ENCODE measurements at regions not wholly inside any gene's neighbourhood (a gene's known extent, or its start where the extent isn't known, plus 50 kb on each side); places are given as distances from the start of the nearest gene placed in this dataset.

DNA sequence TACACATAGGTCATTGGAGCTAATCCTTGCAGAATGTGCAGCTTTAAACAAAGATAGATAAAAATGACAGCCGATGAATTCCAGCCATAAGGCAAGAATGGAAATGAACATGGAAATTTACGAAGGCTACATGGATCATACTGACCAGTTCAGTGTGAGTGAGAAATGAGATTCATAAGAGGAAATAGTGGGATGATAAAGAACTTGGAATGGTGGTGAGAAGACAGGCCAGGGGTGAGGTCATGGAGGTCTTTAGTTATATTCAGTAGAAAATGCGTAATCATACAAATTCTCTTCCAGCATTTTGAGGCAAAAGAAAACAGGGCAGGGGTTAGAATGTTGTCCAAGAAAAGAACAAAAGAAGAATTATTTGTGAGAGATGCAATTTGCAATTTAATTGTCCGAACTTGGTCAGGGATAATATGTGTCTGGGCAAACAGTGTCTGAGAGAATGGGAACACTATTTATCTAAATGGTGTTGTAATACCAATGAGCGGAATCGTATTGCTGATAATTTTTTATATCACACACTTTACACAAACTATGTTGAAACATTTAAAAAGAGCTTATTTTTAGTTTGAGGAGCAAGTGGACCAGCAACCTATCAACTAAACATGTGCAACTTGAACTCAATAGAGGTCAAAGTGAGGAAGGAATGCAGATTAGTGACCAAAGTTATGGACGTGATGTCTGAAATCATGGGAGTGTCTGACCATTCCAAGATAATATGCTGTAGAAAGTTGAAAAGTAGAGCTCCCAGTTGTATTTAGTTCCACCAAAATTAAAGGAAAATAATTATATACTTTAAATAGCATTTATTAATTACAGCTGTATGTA, 739.0 kb upstream of the NCAM2 start:
- ChIA-PET CTCF (no interaction called here), POLR2A (no interaction called here)
- Histone ChIP-seq H3K9me1 (replicated peaks; ENCODE audit: control insufficient read depth, extremely low read depth, insufficient read depth, low read length) (no peaks in the 10 kb centered on the region), H3K79me2 (ENCODE audit: control insufficient read depth, insufficient read depth, low read length) (no peaks in the 10 kb centered on the region), H3K4me2 (ENCODE audit: insufficient read depth, low read length) (no peak overlapping the region), H3K36me3 (ENCODE audit: control insufficient read depth in 2 of 2, extremely low read depth in 1 of 2, insufficient read depth in 2 of 2, low read length in 2 of 2) (no peaks in the 10 kb centered on the region), H4K20me1 (replicated peaks; ENCODE audit: control insufficient read depth, extremely low read depth, insufficient read depth, low read length) (no peaks in the 10 kb centered on the region), H3K9me3 (replicated peaks; ENCODE audit: control insufficient read depth, insufficient read depth, low read length) (no peaks in the 10 kb centered on the region), H3K27me3 (ENCODE audit: control insufficient read depth in 2 of 2, insufficient read depth in 2 of 2, low read length in 2 of 2) (no peaks in the 10 kb centered on the region), H3K4me3 (replicated peaks in 1 of 3; ENCODE audit: insufficient read depth in 1 of 3, low read depth in 1 of 3, low read length in 3 of 3) (no peak overlapping the region), H3K27ac (ENCODE audit: insufficient read depth, low read depth, low read length) (no peak overlapping the region), H3K9ac (replicated peaks; ENCODE audit: extremely low read depth, insufficient read depth, low read length) (no peak overlapping the region), H2AFZ (ENCODE audit: low read depth, low read length) (no peak overlapping the region), H3K4me1 (ENCODE audit: control insufficient read depth, extremely low read depth, insufficient read depth, low read length) (no peaks in the 10 kb centered on the region)
- no TSS peak for BruUV-seq (replicated peaks)
- dilution Hi-C loops (cut with MboI; ENCODE audit: extremely low pct_ligation_motif_present, low sequenced_read_pairs) (no loop called here), intact Hi-C loops (cut with micrococcal nuclease) (no loop called here)
- FAIRE-seq (no peak), DNase-seq (ENCODE audit: low read depth, low spot score) (no peak)
- TF ChIP-seq CTCF (IDR thresholded peaks at IDR 0.05; ENCODE audit: extremely low read depth in 1 of 2, insufficient read depth in 1 of 2, low read depth in 1 of 2, low read length in 2 of 2) (no peak), JUN (IDR thresholded peaks at IDR 0.05; ENCODE audit: borderline replicate concordance, insufficient read depth, insufficient read length, low read depth) (no peak), MYC (IDR thresholded peaks at IDR 0.05; ENCODE audit: low read depth, low read length) (no peak), POLR2A (IDR thresholded peaks at IDR 0.05; ENCODE audit: low read depth, low read length) (no peak), EZH2 (IDR thresholded peaks at IDR 0.05; ENCODE audit: borderline replicate concordance, low read depth, low read length, severe bottlenecking) (no peak), FOS (IDR thresholded peaks at IDR 0.05; ENCODE audit: borderline replicate concordance, insufficient read depth, low read length) (no peak), GATA2 (IDR thresholded peaks at IDR 0.05; ENCODE audit: insufficient read depth, insufficient read length, low read depth, low read length) (no peak), POLR2AphosphoS5 (IDR thresholded peaks at IDR 0.05; ENCODE audit: insufficient read depth, low read depth, low read length) (no peak)
- TF ChIP-seq, protein P1, sequence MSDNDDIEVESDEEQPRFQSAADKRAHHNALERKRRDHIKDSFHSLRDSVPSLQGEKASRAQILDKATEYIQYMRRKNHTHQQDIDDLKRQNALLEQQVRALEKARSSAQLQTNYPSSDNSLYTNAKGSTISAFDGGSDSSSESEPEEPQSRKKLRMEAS (IDR thresholded peaks at IDR 0.05; ENCODE audit: insufficient read depth, insufficient read length) = no peak

Measured in endothelial cell of umbilical vein (primary cell).